Lower lobe of right lung (tissue), 2 donors: ENCODE measurements at regions not wholly inside any gene's neighbourhood (a gene's known extent, or its start where the extent isn't known, plus 50 kb on each side); places are given as distances from the start of the nearest gene placed in this dataset.
A peak's percentile ranks its signal among the peaks of the same experiment; 100 is the strongest.
"Not testable (repeated sequence)": the region's sequence is repeated elsewhere in the genome, so short reads cannot be mapped to it uniquely, and the experiment has no call there.

ENCODE experiments used
- ATAC-seq, 2 donors: fragments of 200-7000 bp; cut with Tn5 transposase; one replicate each; pipeline ENCODE4 v1.9.1; 2020 to 2022; ENCODE audit warnings: mild to moderate bottlenecking in 2 of 2, moderate library complexity in 2 of 2
- DNase-seq: peaks from one replicate; pipeline ENCODE4 v3.0.0-alpha.2; 2020
- H3K27ac ChIP-seq: fragments of 200-600 bp; one replicate; pipeline ENCODE4 v1.8.0; 2022
- H3K27me3 ChIP-seq: fragments of 200-600 bp; one replicate; pipeline ENCODE4 v1.8.0; 2022; ENCODE audit warnings: low read depth
- H3K36me3 ChIP-seq: fragments of 200-600 bp; one replicate; pipeline ENCODE4 v1.8.0; 2022; ENCODE audit warnings: mild to moderate bottlenecking
- H3K4me1 ChIP-seq: fragments of 200-600 bp; one replicate; pipeline ENCODE4 v1.8.0; 2022
- H3K4me3 ChIP-seq: fragments of 200-600 bp; one replicate; pipeline ENCODE4 v1.8.0; 2022; ENCODE audit warnings: mild to moderate bottlenecking
- H3K9me3 ChIP-seq: fragments of 200-600 bp; one replicate; pipeline ENCODE4 v1.8.0; 2022
- intact Hi-C: fragments of 100-400 bp; cut with DNase I; formaldehyde crosslinking; loops from one replicate; pipeline ENCODE4 v1.11.0; 2022
- TF ChIP-seq, protein P1 (sequence below): fragments of 200-600 bp; IDR thresholded peaks from one replicate; pipeline ENCODE4 v1.8.0; 2022; ENCODE audit warnings: antibody characterized with exemption, mild to moderate bottlenecking
- donor health status: DM: no; HTN: yes; CAD: no; lungs with severe emphysema.

DNA sequence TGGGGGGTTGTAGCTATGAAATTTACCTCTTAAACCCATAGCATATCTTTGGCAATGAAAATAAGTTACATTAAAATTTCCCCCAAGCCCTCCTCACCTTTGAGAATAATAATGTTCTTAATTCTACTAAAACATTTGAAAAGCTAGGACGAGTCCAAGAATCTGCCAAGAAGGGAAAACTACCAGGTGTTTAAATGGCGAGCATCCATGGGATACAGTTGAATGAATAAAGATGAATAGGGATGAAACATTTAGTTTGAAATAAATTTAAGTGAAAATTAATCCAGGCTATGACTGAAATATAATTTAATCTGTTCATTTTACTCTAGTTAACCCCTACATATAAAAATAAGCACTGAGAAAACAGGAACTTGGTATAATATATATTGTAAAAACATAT, 536.7 kb downstream of the FLRT2 start:
- Histone ChIP-seq H3K27ac (no peak overlapping the region), H3K36me3 (no peaks in the 10 kb centered on the region), H3K4me1 (no peaks in the 10 kb centered on the region), H3K4me3 (no peak overlapping the region), H3K27me3 (no peaks in the 10 kb centered on the region), H3K9me3 (no peaks in the 10 kb centered on the region)
- intact Hi-C loops = no loop called here
- ATAC-seq (no peak), DNase-seq (no peak)
- TF ChIP-seq, protein P1, sequence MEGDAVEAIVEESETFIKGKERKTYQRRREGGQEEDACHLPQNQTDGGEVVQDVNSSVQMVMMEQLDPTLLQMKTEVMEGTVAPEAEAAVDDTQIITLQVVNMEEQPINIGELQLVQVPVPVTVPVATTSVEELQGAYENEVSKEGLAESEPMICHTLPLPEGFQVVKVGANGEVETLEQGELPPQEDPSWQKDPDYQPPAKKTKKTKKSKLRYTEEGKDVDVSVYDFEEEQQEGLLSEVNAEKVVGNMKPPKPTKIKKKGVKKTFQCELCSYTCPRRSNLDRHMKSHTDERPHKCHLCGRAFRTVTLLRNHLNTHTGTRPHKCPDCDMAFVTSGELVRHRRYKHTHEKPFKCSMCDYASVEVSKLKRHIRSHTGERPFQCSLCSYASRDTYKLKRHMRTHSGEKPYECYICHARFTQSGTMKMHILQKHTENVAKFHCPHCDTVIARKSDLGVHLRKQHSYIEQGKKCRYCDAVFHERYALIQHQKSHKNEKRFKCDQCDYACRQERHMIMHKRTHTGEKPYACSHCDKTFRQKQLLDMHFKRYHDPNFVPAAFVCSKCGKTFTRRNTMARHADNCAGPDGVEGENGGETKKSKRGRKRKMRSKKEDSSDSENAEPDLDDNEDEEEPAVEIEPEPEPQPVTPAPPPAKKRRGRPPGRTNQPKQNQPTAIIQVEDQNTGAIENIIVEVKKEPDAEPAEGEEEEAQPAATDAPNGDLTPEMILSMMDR = no peak

- no peaks in the 10 kb centered on the region for H3K27me3 ChIP-seq
- H3K27ac ChIP-seq = no peak overlapping the region
- H3K4me1 ChIP-seq = no peaks in the 10 kb centered on the region
- no peaks in the 10 kb centered on the region for H3K9me3 ChIP-seq
- H3K4me3 ChIP-seq = no peak overlapping the region
- no peak for ATAC-seq
- H3K36me3 ChIP-seq = no peaks in the 10 kb centered on the region
- DNase-seq = no peak
- TF ChIP-seq, protein P1 = no peak
- intact Hi-C loops = no loop called here
These were observed 535.5 kb downstream of the FLRT2 start for GRCh38 chr14:86065407-86065806.

DNA sequence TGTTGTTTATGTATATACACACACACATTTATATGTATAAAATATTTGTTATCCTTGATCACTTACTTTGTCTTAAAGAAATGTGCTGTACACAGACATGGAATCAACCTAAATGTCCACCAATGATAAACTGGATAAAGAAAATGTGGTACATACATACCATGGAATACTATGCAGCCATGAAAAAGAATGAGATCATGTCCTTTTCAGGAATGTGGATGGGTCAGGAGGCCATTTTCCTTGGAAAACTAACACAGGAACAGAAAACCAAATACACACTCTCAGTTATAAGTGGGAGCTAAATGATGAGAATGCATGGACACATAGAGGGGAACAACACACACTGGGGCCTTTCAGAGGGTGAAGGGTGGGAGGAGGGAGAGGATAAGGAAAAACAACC, 534.7 kb downstream of the FLRT2 start:
- intact Hi-C loops, H3K4me1 ChIP-seq: not testable (repeated sequence)

GRCh38 chr14:86057018-86057667, 527.2 kb downstream of the FLRT2 start:
- no peaks in the 10 kb centered on the region for H3K27me3 ChIP-seq
- H3K9me3 ChIP-seq = no peaks in the 10 kb centered on the region
- H3K36me3 ChIP-seq = no peaks in the 10 kb centered on the region
- intact Hi-C loops = no loop called here
- ATAC-seq (no peak), DNase-seq (no peak)
- TF ChIP-seq, protein P1 = peak; percentile 68
- no peak overlapping the region for H3K4me3 ChIP-seq
- H3K27ac ChIP-seq = no peak overlapping the region
- no peaks in the 10 kb centered on the region for H3K4me1 ChIP-seq

More for the DNA sequence above, 534.7 kb downstream of the FLRT2 start:
- not testable (repeated sequence) for ATAC-seq, H3K36me3 ChIP-seq, H3K9me3 ChIP-seq, H3K27me3 ChIP-seq, H3K27ac ChIP-seq, H3K4me3 ChIP-seq, DNase-seq

- H3K4me3 ChIP-seq = no peak overlapping the region
- TF ChIP-seq, protein P1 = no peak
- intact Hi-C loops = no loop called here
These were observed 525.6 kb downstream of the FLRT2 start for GRCh38 chr14:86055512-86056075.

GRCh38 chr14:86052868-86053267, 522.9 kb downstream of the FLRT2 start:
- Histone ChIP-seq H3K4me3 (no peak overlapping the region), H3K36me3 (no peaks in the 10 kb centered on the region), H3K4me1 (no peaks in the 10 kb centered on the region), H3K27me3 (no peaks in the 10 kb centered on the region), H3K27ac (no peak overlapping the region), H3K9me3 (no peaks in the 10 kb centered on the region)
- TF ChIP-seq, protein P1 = no peak
- ATAC-seq (no peak), DNase-seq (no peak)
- intact Hi-C loops = no loop called here

More at GRCh38 chr14:86055512-86056075, 525.6 kb downstream of the FLRT2 start:
- no peaks in the 10 kb centered on the region for H3K27me3 ChIP-seq
- H3K27ac ChIP-seq = no peak overlapping the region
- DNase-seq (no peak), ATAC-seq (no peak)
- H3K36me3 ChIP-seq = no peaks in the 10 kb centered on the region
- no peaks in the 10 kb centered on the region for H3K9me3 ChIP-seq
- no peaks in the 10 kb centered on the region for H3K4me1 ChIP-seq
